ENCODE measurements at regions not wholly inside any gene's neighbourhood (a gene's known extent, or its start where the extent isn't known, plus 50 kb on each side); places are given as distances from the start of the nearest gene placed in this dataset.
"Not testable (repeated sequence)": the region's sequence is repeated elsewhere in the genome, so short reads cannot be mapped to it uniquely, and the experiment has no call there.

- H3K4me1 ChIP-seq (ENCODE audit: control insufficient read depth, insufficient read depth, low read length): no peaks in the 10 kb centered on the region
- no peak overlapping the region for H3K4me3 ChIP-seq (ENCODE audit: low read length)
- H3K9ac ChIP-seq (ENCODE audit: low read length): no peak overlapping the region
- no peak overlapping the region for H3K27ac ChIP-seq (ENCODE audit: low read depth, low read length)
- H3K27me3 ChIP-seq (ENCODE audit: control insufficient read depth, insufficient read depth, low read length): no peaks in the 10 kb centered on the region
- H3K36me3 ChIP-seq (ENCODE audit: control insufficient read depth, insufficient read depth, low read length): no peaks in the 10 kb centered on the region
These were observed 198.7 kb downstream of the BCL11A start for GRCh38 chr2:60354713-60355112.

- Histone ChIP-seq H3K36me3 (ENCODE audit: control insufficient read depth, insufficient read depth, low read length) (no peaks in the 10 kb centered on the region), H3K9ac (ENCODE audit: low read length) (no peak overlapping the region), H3K4me1 (ENCODE audit: control insufficient read depth, insufficient read depth, low read length) (no peaks in the 10 kb centered on the region), H3K27me3 (ENCODE audit: control insufficient read depth, insufficient read depth, low read length) (no peaks in the 10 kb centered on the region), H3K27ac (ENCODE audit: low read depth, low read length) (no peak overlapping the region), H3K4me3 (ENCODE audit: low read length) (no peak overlapping the region)
These were observed 199.6 kb downstream of the BCL11A start for GRCh38 chr2:60353863-60354262.

GRCh38 chr2:60353406-60353800, 200.1 kb downstream of the BCL11A start:
- H3K27ac ChIP-seq (ENCODE audit: low read depth, low read length): no peak overlapping the region
- H3K4me3 ChIP-seq (ENCODE audit: low read length): no peak overlapping the region
- H3K27me3 ChIP-seq (ENCODE audit: control insufficient read depth, insufficient read depth, low read length): no peaks in the 10 kb centered on the region
- H3K36me3 ChIP-seq (ENCODE audit: control insufficient read depth, insufficient read depth, low read length): no peaks in the 10 kb centered on the region
- no peak overlapping the region for H3K9ac ChIP-seq (ENCODE audit: low read length)
- H3K4me1 ChIP-seq (ENCODE audit: control insufficient read depth, insufficient read depth, low read length): no peaks in the 10 kb centered on the region

GRCh38 chr2:60352491-60353405, 200.7 kb downstream of the BCL11A start:
- H3K36me3 ChIP-seq (ENCODE audit: control insufficient read depth, insufficient read depth, low read length): no peaks in the 10 kb centered on the region
- H3K27ac ChIP-seq (ENCODE audit: low read depth, low read length): no peak overlapping the region
- H3K27me3 ChIP-seq (ENCODE audit: control insufficient read depth, insufficient read depth, low read length): no peaks in the 10 kb centered on the region
- H3K4me3 ChIP-seq (ENCODE audit: low read length): no peak overlapping the region
- H3K9ac ChIP-seq (ENCODE audit: low read length): no peak overlapping the region
- H3K4me1 ChIP-seq (ENCODE audit: control insufficient read depth, insufficient read depth, low read length): no peaks in the 10 kb centered on the region

- H3K4me1 ChIP-seq (ENCODE audit: control insufficient read depth, insufficient read depth, low read length): no peaks in the 10 kb centered on the region
- no peak overlapping the region for H3K9ac ChIP-seq (ENCODE audit: low read length)
- H3K27me3 ChIP-seq (ENCODE audit: control insufficient read depth, insufficient read depth, low read length): no peaks in the 10 kb centered on the region
- no peak overlapping the region for H3K4me3 ChIP-seq (ENCODE audit: low read length)
- no peak overlapping the region for H3K27ac ChIP-seq (ENCODE audit: low read depth, low read length)
- no peaks in the 10 kb centered on the region for H3K36me3 ChIP-seq (ENCODE audit: control insufficient read depth, insufficient read depth, low read length)
These were observed 201.7 kb downstream of the BCL11A start for GRCh38 chr2:60351802-60352201.

GRCh38 chr2:60351321-60351720, 202.1 kb downstream of the BCL11A start:
- Histone ChIP-seq H3K36me3 (ENCODE audit: control insufficient read depth, insufficient read depth, low read length) (no peaks in the 10 kb centered on the region), H3K27me3 (ENCODE audit: control insufficient read depth, insufficient read depth, low read length) (no peaks in the 10 kb centered on the region), H3K27ac (ENCODE audit: low read depth, low read length) (no peak overlapping the region), H3K4me3 (ENCODE audit: low read length) (no peak overlapping the region), H3K9ac (ENCODE audit: low read length) (no peak overlapping the region), H3K4me1 (ENCODE audit: control insufficient read depth, insufficient read depth, low read length) (no peaks in the 10 kb centered on the region)

- Histone ChIP-seq H3K27ac (ENCODE audit: low read depth, low read length) (no peak overlapping the region), H3K4me1 (ENCODE audit: control insufficient read depth, insufficient read depth, low read length) (no peaks in the 10 kb centered on the region)
These were observed 202.7 kb downstream of the BCL11A start for GRCh38 chr2:60350791-60351190.

GRCh38 chr2:60347781-60348180, 205.7 kb downstream of the BCL11A start:
- no peak overlapping the region for H3K9ac ChIP-seq (ENCODE audit: low read length)
- H3K4me1 ChIP-seq (ENCODE audit: control insufficient read depth, insufficient read depth, low read length): no peaks in the 10 kb centered on the region
- H3K36me3 ChIP-seq (ENCODE audit: control insufficient read depth, insufficient read depth, low read length): no peaks in the 10 kb centered on the region
- H3K27ac ChIP-seq (ENCODE audit: low read depth, low read length): no peak overlapping the region
- H3K4me3 ChIP-seq (ENCODE audit: low read length): no peak overlapping the region
- no peaks in the 10 kb centered on the region for H3K27me3 ChIP-seq (ENCODE audit: control insufficient read depth, insufficient read depth, low read length)

More at GRCh38 chr2:60350791-60351190, 202.7 kb downstream of the BCL11A start:
- H3K27me3 ChIP-seq (ENCODE audit: control insufficient read depth, insufficient read depth, low read length): no peaks in the 10 kb centered on the region
- H3K4me3 ChIP-seq (ENCODE audit: low read length): no peak overlapping the region
- no peak overlapping the region for H3K9ac ChIP-seq (ENCODE audit: low read length)
- H3K36me3 ChIP-seq (ENCODE audit: control insufficient read depth, insufficient read depth, low read length): no peaks in the 10 kb centered on the region

- not testable (repeated sequence) for H3K4me3 ChIP-seq (ENCODE audit: low read length); H3K27me3 ChIP-seq (ENCODE audit: control insufficient read depth, insufficient read depth, low read length); H3K36me3 ChIP-seq (ENCODE audit: control insufficient read depth, insufficient read depth, low read length); H3K4me1 ChIP-seq (ENCODE audit: control insufficient read depth, insufficient read depth, low read length); H3K27ac ChIP-seq (ENCODE audit: low read depth, low read length); H3K9ac ChIP-seq (ENCODE audit: low read length)
These were observed 211.0 kb downstream of the BCL11A start for GRCh38 chr2:60342491-60342890.

GRCh38 chr2:60341151-60341550, 212.3 kb downstream of the BCL11A start:
- Histone ChIP-seq H3K9ac (ENCODE audit: low read length) (no peak overlapping the region), H3K36me3 (ENCODE audit: control insufficient read depth, insufficient read depth, low read length) (no peaks in the 10 kb centered on the region), H3K4me3 (ENCODE audit: low read length) (no peak overlapping the region), H3K27me3 (ENCODE audit: control insufficient read depth, insufficient read depth, low read length) (no peaks in the 10 kb centered on the region), H3K4me1 (ENCODE audit: control insufficient read depth, insufficient read depth, low read length) (no peaks in the 10 kb centered on the region), H3K27ac (ENCODE audit: low read depth, low read length) (no peak overlapping the region)

GRCh38 chr2:60339286-60339685, 214.2 kb downstream of the BCL11A start:
- H3K27ac ChIP-seq (ENCODE audit: low read depth, low read length): no peak overlapping the region
- no peak overlapping the region for H3K4me3 ChIP-seq (ENCODE audit: low read length)
- H3K9ac ChIP-seq (ENCODE audit: low read length): no peak overlapping the region

GRCh38 chr2:60337142-60337497, 216.3 kb downstream of the BCL11A start:
- Histone ChIP-seq H3K4me1 (ENCODE audit: control insufficient read depth, insufficient read depth, low read length) (no peaks in the 10 kb centered on the region), H3K4me3 (ENCODE audit: low read length) (no peak overlapping the region), H3K27me3 (ENCODE audit: control insufficient read depth, insufficient read depth, low read length) (no peaks in the 10 kb centered on the region), H3K36me3 (ENCODE audit: control insufficient read depth, insufficient read depth, low read length) (no peaks in the 10 kb centered on the region), H3K9ac (ENCODE audit: low read length) (no peak overlapping the region), H3K27ac (ENCODE audit: low read depth, low read length) (no peak overlapping the region)

More at GRCh38 chr2:60339286-60339685, 214.2 kb downstream of the BCL11A start:
- H3K4me1 ChIP-seq (ENCODE audit: control insufficient read depth, insufficient read depth, low read length): no peaks in the 10 kb centered on the region
- no peaks in the 10 kb centered on the region for H3K27me3 ChIP-seq (ENCODE audit: control insufficient read depth, insufficient read depth, low read length)
- H3K36me3 ChIP-seq (ENCODE audit: control insufficient read depth, insufficient read depth, low read length): no peaks in the 10 kb centered on the region

Data from rectal smooth muscle tissue (tissue), 1 donor.